ENCODE measurements at regions not wholly inside any gene's neighbourhood (a gene's known extent, or its start where the extent isn't known, plus 50 kb on each side); places are given as distances from the start of the nearest gene placed in this dataset.

- CTCF ChIA-PET = no interaction called here
- no peak overlapping the region for H3K4me2 ChIP-seq (ENCODE audit: insufficient read depth, low read length)
- H3K4me1 ChIP-seq (ENCODE audit: control insufficient read depth, extremely low read depth, insufficient read depth, low read length) = no peaks in the 10 kb centered on the region
- H3K27me3 ChIP-seq (ENCODE audit: control insufficient read depth in 2 of 2, insufficient read depth in 2 of 2, low read length in 2 of 2) = peaks cover 0 to 2% of the 10 kb centered on the region in 2 experiments
- H4K20me1 ChIP-seq (replicated peaks; ENCODE audit: control insufficient read depth, extremely low read depth, insufficient read depth, low read length) = no peaks in the 10 kb centered on the region
- POLR2A ChIA-PET = no interaction called here
- no peak for TF ChIP-seq JUN (IDR thresholded peaks at IDR 0.05; ENCODE audit: borderline replicate concordance, insufficient read depth, insufficient read length, low read depth)
- TF ChIP-seq POLR2A (IDR thresholded peaks at IDR 0.05; ENCODE audit: low read depth, low read length) = no peak
- TF ChIP-seq POLR2AphosphoS5 (IDR thresholded peaks at IDR 0.05; ENCODE audit: insufficient read depth, low read depth, low read length) = no peak
- TF ChIP-seq FOS (IDR thresholded peaks at IDR 0.05; ENCODE audit: borderline replicate concordance, insufficient read depth, low read length) = no peak
- TF ChIP-seq MYC (IDR thresholded peaks at IDR 0.05; ENCODE audit: low read depth, low read length) = no peak
- TF ChIP-seq EZH2 (IDR thresholded peaks at IDR 0.05; ENCODE audit: borderline replicate concordance, low read depth, low read length, severe bottlenecking) = no peak
- TF ChIP-seq GATA2 (IDR thresholded peaks at IDR 0.05; ENCODE audit: insufficient read depth, insufficient read length, low read depth, low read length) = no peak
- TF ChIP-seq CTCF (IDR thresholded peaks at IDR 0.05; ENCODE audit: extremely low read depth in 1 of 2, insufficient read depth in 1 of 2, low read depth in 1 of 2, low read length in 2 of 2) = no peak
- no peak for TF ChIP-seq MAX (IDR thresholded peaks at IDR 0.05; ENCODE audit: insufficient read depth, insufficient read length)
- no peaks in the 10 kb centered on the region for H3K9me1 ChIP-seq (replicated peaks; ENCODE audit: control insufficient read depth, extremely low read depth, insufficient read depth, low read length)
- no peak overlapping the region for H3K4me3 ChIP-seq (replicated peaks in 1 of 3; ENCODE audit: insufficient read depth in 1 of 3, low read depth in 1 of 3, low read length in 3 of 3)
- intact Hi-C loops (cut with micrococcal nuclease) = no loop called here
- no peak overlapping the region for H3K9ac ChIP-seq (replicated peaks; ENCODE audit: extremely low read depth, insufficient read depth, low read length)
- DNase-seq (ENCODE audit: low read depth, low spot score) (no peak), FAIRE-seq (no peak)
- dilution Hi-C loops (cut with MboI; ENCODE audit: extremely low pct_ligation_motif_present, low sequenced_read_pairs) = no loop called here
- H3K27ac ChIP-seq (ENCODE audit: insufficient read depth, low read depth, low read length) = no peak overlapping the region
- no TSS peak for BruUV-seq (replicated peaks)
- H3K79me2 ChIP-seq (ENCODE audit: control insufficient read depth, insufficient read depth, low read length) = no peaks in the 10 kb centered on the region
- no peak overlapping the region for H2AFZ ChIP-seq (ENCODE audit: low read depth, low read length)
- no peaks in the 10 kb centered on the region for H3K36me3 ChIP-seq (ENCODE audit: control insufficient read depth in 2 of 2, extremely low read depth in 1 of 2, insufficient read depth in 2 of 2, low read length in 2 of 2)
- H3K9me3 ChIP-seq (replicated peaks; ENCODE audit: control insufficient read depth, insufficient read depth, low read length) = no peaks in the 10 kb centered on the region
These were observed 820.7 kb upstream of the INTU start for GRCh38 chr4:126812076-126812475.
